ENCODE measurements at regions not wholly inside any gene's neighbourhood (a gene's known extent, or its start where the extent isn't known, plus 50 kb on each side); places are given as distances from the start of the nearest gene placed in this dataset.

- Histone ChIP-seq H3K27ac (ENCODE audit: low read depth in 2 of 2, low read length in 1 of 2) (peak overlapping the region in 1 of 2 experiments; percentile 14; a peak in 1 of 4 replicates), H3K4me1 (ENCODE audit: control insufficient read depth in 1 of 2, insufficient read depth in 2 of 2, low read depth in 1 of 2, low read length in 1 of 2) (no peaks in the 10 kb centered on the region), H4K20me1 (ENCODE audit: insufficient read depth) (no peaks in the 10 kb centered on the region), H3K9me2 (no peaks in the 10 kb centered on the region), H3K9ac (no peak overlapping the region), H3F3A (replicated peaks; ENCODE audit: insufficient read depth) (peaks cover 14% of the 10 kb centered on the region), H3K79me2 (ENCODE audit: insufficient read depth) (no peaks in the 10 kb centered on the region), H3K4me2 (peak overlapping the region; percentile 10; the same call in 1 of the 2 replicates), H3K27me3 (ENCODE audit: insufficient read depth) (no peaks in the 10 kb centered on the region), H3K36me3 (replicated peaks in 1 of 2; ENCODE audit: control insufficient read depth in 1 of 2, insufficient read depth in 2 of 2, low read length in 1 of 2) (no peaks in the 10 kb centered on the region), H3K4me3 (ENCODE audit: low read depth in 2 of 2, low read length in 1 of 2) (no peak overlapping the region), H3K9me3 (no peaks in the 10 kb centered on the region), H2AFZ (ENCODE audit: low read depth) (peak overlapping the region; percentile 45; the same call in 1 of the 2 replicates)
- no peak for DNase-seq
- ChIA-PET POLR2A (no interaction called here), CTCF (no interaction called here)
- WGBS (ENCODE audit: low lambda C conversion rate): 25% methylated on average over 4 of the region's 4 CpGs
- TF ChIP-seq IRF3 (IDR thresholded peaks at IDR 0.05; ENCODE audit: low read depth, low read length) (no peak), USF1 (IDR thresholded peaks at IDR 0.05; ENCODE audit: borderline replicate concordance, low read depth) (no peak), FOXM1 (IDR thresholded peaks at IDR 0.05; ENCODE audit: low read depth) (no peak), CTCF (IDR thresholded peaks at IDR 0.05) (no peak), RFX5 (IDR thresholded peaks at IDR 0.05; ENCODE audit: low read length) (no peak), MAX (IDR thresholded peaks at IDR 0.05; ENCODE audit: low read depth) (no peak), RAD21 (IDR thresholded peaks at IDR 0.05; ENCODE audit: low read length) (no peak), YY1 (IDR thresholded peaks at IDR 0.05; ENCODE audit: low read depth) (no peak), NFIC (IDR thresholded peaks at IDR 0.05; ENCODE audit: borderline replicate concordance) (no peak), MEF2A (IDR thresholded peaks at IDR 0.05; ENCODE audit: borderline replicate concordance, low read depth) (no peak)
Measured at GRCh38 chr4:28427306-28428085, 1566.9 kb downstream of the STIM2 start.

GRCh38 chr4:28432348-28433025 is 1571.8 kb downstream of the STIM2 start:
- H3K27me3 ChIP-seq (ENCODE audit: insufficient read depth): no peaks in the 10 kb centered on the region
- no peak overlapping the region for H3K4me3 ChIP-seq (ENCODE audit: low read depth in 2 of 2, low read length in 1 of 2)
- ChIA-PET POLR2A (no interaction called here), CTCF (no interaction called here)
- no peak for DNase-seq
- no peak overlapping the region for H3K27ac ChIP-seq (ENCODE audit: low read depth in 2 of 2, low read length in 1 of 2)
- H3K4me1 ChIP-seq (ENCODE audit: control insufficient read depth in 1 of 2, insufficient read depth in 2 of 2, low read depth in 1 of 2, low read length in 1 of 2): no peaks in the 10 kb centered on the region; a peak in 1 of 4 replicates
- no peak overlapping the region for H2AFZ ChIP-seq (ENCODE audit: low read depth)
- WGBS (ENCODE audit: low lambda C conversion rate): 62% methylated on average over 2 of the region's 7 CpGs
- H3K9ac ChIP-seq: no peak overlapping the region
- no peaks in the 10 kb centered on the region for H3K9me3 ChIP-seq
- H3K4me2 ChIP-seq: no peak overlapping the region
- H3K9me2 ChIP-seq: no peaks in the 10 kb centered on the region
- no peaks in the 10 kb centered on the region for H4K20me1 ChIP-seq (ENCODE audit: insufficient read depth)
- H3K36me3 ChIP-seq (replicated peaks in 1 of 2; ENCODE audit: control insufficient read depth in 1 of 2, insufficient read depth in 2 of 2, low read length in 1 of 2): no peaks in the 10 kb centered on the region
- no peaks in the 10 kb centered on the region for H3K79me2 ChIP-seq (ENCODE audit: insufficient read depth)
- peaks cover 6% of the 10 kb centered on the region for H3F3A ChIP-seq (replicated peaks; ENCODE audit: insufficient read depth)
- TF ChIP-seq REST (IDR thresholded peaks at IDR 0.05; ENCODE audit: low read depth, low read length) (no peak), SMC3 (IDR thresholded peaks at IDR 0.05; ENCODE audit: low read depth, low read length) (no peak), CTCF (IDR thresholded peaks at IDR 0.05) (no peak)

All from SK-N-SH (cell line).